ENCODE measurements at regions not wholly inside any gene's neighbourhood (a gene's known extent, or its start where the extent isn't known, plus 50 kb on each side); places are given as distances from the start of the nearest gene placed in this dataset.
"Not testable (repeated sequence)": the region's sequence is repeated elsewhere in the genome, so short reads cannot be mapped to it uniquely, and the experiment has no call there.

- H3K36me3 Mint-ChIP-seq; H3K4me3 Mint-ChIP-seq; H3K27ac Mint-ChIP-seq; POLR2A ChIA-PET; DNase-seq (ENCODE audit: low spot score); CTCF ChIA-PET; H3K9me3 Mint-ChIP-seq; H3K27me3 Mint-ChIP-seq (ENCODE audit: low read depth); H3K4me1 Mint-ChIP-seq; ATAC-seq: not testable (repeated sequence)
Observed at GRCh38 chr21:6158171-6158570, 4363.2 kb upstream of the TPTE start.

Data from WTC11 (cell line).